ENCODE measurements at regions not wholly inside any gene's neighbourhood (a gene's known extent, or its start where the extent isn't known, plus 50 kb on each side); places are given as distances from the start of the nearest gene placed in this dataset.

GRCh38 chr5:3386637-3387036 lies 209.0 kb upstream of the IRX1 start:
- Histone ChIP-seq H4K91ac (replicated peaks; ENCODE audit: insufficient read length, low read length) (no peak overlapping the region), H3K23me2 (ENCODE audit: low read depth, low read length) (no peaks in the 10 kb centered on the region), H3K36me3 (ENCODE audit: control insufficient read depth in 2 of 4, insufficient read depth in 4 of 4, low read length in 3 of 4) (no peaks in the 10 kb centered on the region), H3K23ac (ENCODE audit: insufficient read length) (no peak overlapping the region), H3K9ac (replicated peaks in 1 of 4; ENCODE audit: extremely low read depth in 1 of 4, low read depth in 3 of 4, low read length in 3 of 4) (no peak overlapping the region), H2BK15ac (ENCODE audit: low read length) (no peak overlapping the region), H2AFZ (ENCODE audit: low read length) (no peak overlapping the region), H3K18ac (ENCODE audit: extremely low read depth, low read length) (no peak overlapping the region), H3K79me1 (ENCODE audit: low read depth, low read length) (no peaks in the 10 kb centered on the region), H2BK20ac (ENCODE audit: low read length) (no peak overlapping the region), H2AK5ac (ENCODE audit: low read depth, low read length) (no peak overlapping the region), H4K20me1 (replicated peaks in 1 of 2; ENCODE audit: control insufficient read depth in 1 of 2, insufficient read depth in 2 of 2, low read length in 2 of 2) (no peaks in the 10 kb centered on the region), H3K4me1 (replicated peaks in 1 of 4; ENCODE audit: control insufficient read depth in 3 of 4, insufficient read depth in 4 of 4, low read length in 3 of 4) (peaks cover 0 to 2% (median 0%) of the 10 kb centered on the region in 4 experiments; a peak in 1 of 7 replicates), H3K4me3 (ENCODE audit: extremely low read depth in 1 of 4, insufficient read depth in 2 of 4, low read depth in 3 of 4, low read length in 4 of 4) (no peak overlapping the region), H3K4me2 (ENCODE audit: insufficient read depth in 1 of 2, low read depth in 2 of 2, low read length in 2 of 2) (no peak overlapping the region), H3K27ac (ENCODE audit: low read depth, low read length) (no peak overlapping the region), H3K56ac (replicated peaks; ENCODE audit: insufficient read length, low read depth, low read length) (no peak overlapping the region), H4K8ac (ENCODE audit: extremely low read depth, insufficient read depth, low read length) (no peak overlapping the region), H3K9me3 (ENCODE audit: insufficient read depth in 2 of 2, low read depth in 1 of 2, low read length in 1 of 2) (no peaks in the 10 kb centered on the region), H3K14ac (ENCODE audit: insufficient read length) (no peak overlapping the region), H3K27me3 (replicated peaks in 1 of 4; ENCODE audit: control insufficient read depth in 3 of 4, extremely low read depth in 1 of 4, insufficient read depth in 3 of 4, low read length in 3 of 4) (no peaks in the 10 kb centered on the region), H3K4ac (replicated peaks; ENCODE audit: insufficient read length, low read depth, low read length) (no peak overlapping the region), H3K79me2 (ENCODE audit: control insufficient read depth in 1 of 2, insufficient read depth in 2 of 2, low read length in 2 of 2) (no peaks in the 10 kb centered on the region), H4K5ac (ENCODE audit: insufficient read length, low read depth, low read length) (no peak overlapping the region), H2BK120ac (replicated peaks; ENCODE audit: low read depth, low read length) (no peak overlapping the region), H2BK5ac (ENCODE audit: low read depth, low read length) (no peak overlapping the region), H2BK12ac (ENCODE audit: low read depth, low read length) (no peak overlapping the region)
- ChIA-PET CTCF (ENCODE audit: partially characterized antibody) (interaction anchor here (0.6 kb wide), 1 partner anchor 909 kb away, joined by 3 read pairs; no protein-coding TSS in a partner anchor), POLR2A (ENCODE audit: partially characterized antibody) (no interaction called here)
- FAIRE-seq, result no peak
- no peak for DNase-seq (ENCODE audit: low read depth in 1 of 2, low spot score in 2 of 2)
- 94% methylated on average over 17 of the region's 17 CpGs; no CpG with 5 or more reads in 1 of the 2 experiments for WGBS, 2 experiments (ENCODE audit: extremely low coverage in 1 of 2, insufficient coverage in 1 of 2, insufficient read length in 1 of 2, insufficient replicate concordance in 2 of 2, low coverage in 1 of 2, low lambda C conversion rate in 2 of 2, missing lambda C conversion rate in 1 of 2)
- no peak for TF ChIP-seq ATF3 (IDR thresholded peaks at IDR 0.05; ENCODE audit: insufficient read depth, low read depth, low read length)
- TF ChIP-seq POLR2AphosphoS5 (IDR thresholded peaks at IDR 0.05; ENCODE audit: low read depth, low read length), result no peak
- no peak for TF ChIP-seq SIX5 (IDR thresholded peaks at IDR 0.05; ENCODE audit: low read depth, low read length)
- TF ChIP-seq FOSL1 (IDR thresholded peaks at IDR 0.05; ENCODE audit: insufficient read depth, low read depth, low read length), result no peak
- TF ChIP-seq YY1 (IDR thresholded peaks at IDR 0.05; ENCODE audit: low read depth, low read length), result no peak
- no peak for TF ChIP-seq CTCF (IDR thresholded peaks at IDR 0.05; ENCODE audit: control extremely low read depth in 1 of 3, insufficient read depth in 1 of 3, low read depth in 1 of 3, low read length in 3 of 3)
- TF ChIP-seq SIN3A (conservative IDR thresholded peaks at IDR 0.05 in 1 of 2, IDR thresholded peaks at IDR 0.05 in 1 of 2; ENCODE audit: low read depth in 1 of 2, low read length in 2 of 2), result no peak
- no peak for TF ChIP-seq POU5F1 (IDR thresholded peaks at IDR 0.05; ENCODE audit: low read depth, low read length)
- no peak for TF ChIP-seq BCL11A (IDR thresholded peaks at IDR 0.05; ENCODE audit: low read depth in 2 of 2, low read length in 2 of 2)
- TF ChIP-seq KDM1A (IDR thresholded peaks at IDR 0.05; ENCODE audit: borderline replicate concordance, low read length), result no peak
- TF ChIP-seq POLR2A (IDR thresholded peaks at IDR 0.05; ENCODE audit: control extremely low read depth in 1 of 2, low read depth in 2 of 2, low read length in 2 of 2), result no peak
- TF ChIP-seq CTBP2 (IDR thresholded peaks at IDR 0.05; ENCODE audit: borderline replicate concordance, insufficient read depth, insufficient read length, low read length), result no peak
